Small intestine (tissue), 7 donors: ENCODE measurements at regions not wholly inside any gene's neighbourhood (a gene's known extent, or its start where the extent isn't known, plus 50 kb on each side); places are given as distances from the start of the nearest gene placed in this dataset.

ENCODE experiments used
- DNase-seq, 2 donors: peaks; one replicate each; pipeline versions ENCODE4 v3.0.0 to v3.0.0-alpha.2; 2013
- FAIRE-seq: peaks from 2 replicates; lab custom pipeline; 2012; peaks lifted over from hg19 to GRCh38; lab: Jason Lieb, UNC
- H3K27ac ChIP-seq, 3 donors: one replicate each; pipeline ENCODE4 v1.5.1; 2013; ENCODE audit warnings: low read length in 2 of 3, mild to moderate bottlenecking in 2 of 3, control low read depth in 1 of 3, inconsistent platforms in 1 of 3, low read depth in 1 of 3, moderate library complexity in 1 of 3
- H3K27me3 ChIP-seq, 3 donors: one replicate each; pipeline ENCODE4 v1.6.1; 2013; ENCODE audit warnings: low read length in 3 of 3, inconsistent platforms in 1 of 3; ENCODE audit not compliant: control insufficient read depth in 3 of 3, insufficient read depth in 3 of 3
- H3K36me3 ChIP-seq, 3 donors: one replicate each; pipeline ENCODE4 v1.6.1; 2013; ENCODE audit warnings: low read length in 3 of 3, inconsistent platforms in 1 of 3, low read depth in 1 of 3, mild to moderate bottlenecking in 1 of 3, moderate library complexity in 1 of 3; ENCODE audit not compliant: control insufficient read depth in 3 of 3, insufficient read depth in 2 of 3
- H3K4me1 ChIP-seq, 3 donors: one replicate each; pipeline ENCODE4 v1.6.1; 2013; ENCODE audit warnings: low read length in 2 of 3, inconsistent platforms in 1 of 3, low read depth in 1 of 3, mild to moderate bottlenecking in 1 of 3, moderate library complexity in 1 of 3; ENCODE audit not compliant: control insufficient read depth in 3 of 3, insufficient read depth in 2 of 3
- H3K4me3 ChIP-seq, 3 donors: one replicate each; pipeline ENCODE4 v1.5.1; 2013; ENCODE audit warnings: low read length in 3 of 3, control low read depth in 1 of 3, inconsistent platforms in 1 of 3, low read depth in 1 of 3, mild to moderate bottlenecking in 1 of 3, moderate library complexity in 1 of 3
- H3K9me3 ChIP-seq, 2 donors: one replicate each; pipeline ENCODE4 v1.6.1; 2013; ENCODE audit warnings: low read depth in 1 of 2, low read length in 1 of 2; ENCODE audit not compliant: control insufficient read depth in 2 of 2, insufficient read depth in 1 of 2
- WGBS, 3 donors: extraction: QIAGEN DNeasy Blood & Tissue Kit; methylation state at CpG; one replicate each; pipeline ENCODE4 v1.1.7; 2013; 5-methylcytosine and 5-hydroxymethylcytosine counted together
- donor health status: healthy with polysubstance abuse.
- donor health status: control.
- donor health status: control.
- donor health status: Bipolar disorder and iron deficiency.
- donor health status: healthy.

GRCh38 chr2:18357537-18357936 lies 202.9 kb downstream of the RDH14 start:
- DNase-seq (no peak), FAIRE-seq (no peak)
- Histone ChIP-seq H3K4me3 (no peak overlapping the region), H3K27ac (no peak overlapping the region), H3K36me3 (no peaks in the 10 kb centered on the region), H3K9me3 (no peaks in the 10 kb centered on the region), H3K4me1 (no peaks in the 10 kb centered on the region), H3K27me3 (peaks cover 0 to 2% (median 0%) of the 10 kb centered on the region in 3 donors)
- WGBS, 3 donors, result 31 to 42% (median 40%) methylated on average over 2 of the region's 2 CpGs

GRCh38 chr2:18356676-18357075 lies 203.8 kb downstream of the RDH14 start:
- FAIRE-seq (no peak), DNase-seq (no peak)
- Histone ChIP-seq H3K9me3 (no peaks in the 10 kb centered on the region), H3K4me1 (no peaks in the 10 kb centered on the region), H3K36me3 (no peaks in the 10 kb centered on the region), H3K27ac (no peak overlapping the region), H3K4me3 (no peak overlapping the region), H3K27me3 (peaks cover 0 to 2% (median 0%) of the 10 kb centered on the region in 3 donors)
- 27 to 42% (median 37%) methylated on average over 2 of the region's 2 CpGs for WGBS, 3 donors

- Histone ChIP-seq H3K27ac (no peak overlapping the region), H3K4me3 (no peak overlapping the region), H3K27me3 (peaks cover 0 to 2% (median 0%) of the 10 kb centered on the region in 3 donors), H3K9me3 (no peaks in the 10 kb centered on the region), H3K4me1 (no peaks in the 10 kb centered on the region), H3K36me3 (no peaks in the 10 kb centered on the region)
- DNase-seq (no peak), FAIRE-seq (no peak)
- 34 to 51% (median 39%) methylated on average over 1 of the region's 1 CpG for WGBS, 3 donors
These were observed 211.0 kb downstream of the RDH14 start for GRCh38 chr2:18349421-18349820.

- WGBS, 3 donors, result 83 to 94% (median 88%) methylated on average over 3 of the region's 3 CpGs
- no peak for FAIRE-seq
- DNase-seq, result no peak
- Histone ChIP-seq H3K27me3 (no peaks in the 10 kb centered on the region), H3K27ac (no peak overlapping the region), H3K36me3 (no peaks in the 10 kb centered on the region), H3K4me3 (no peak overlapping the region), H3K9me3 (no peaks in the 10 kb centered on the region), H3K4me1 (no peaks in the 10 kb centered on the region)
These were observed 213.6 kb downstream of the RDH14 start for GRCh38 chr2:18346874-18347273.

GRCh38 chr2:18346344-18346743 lies 214.1 kb downstream of the RDH14 start:
- H3K27me3 ChIP-seq, result no peaks in the 10 kb centered on the region
- DNase-seq, result no peak
- H3K9me3 ChIP-seq, result no peaks in the 10 kb centered on the region
- H3K4me1 ChIP-seq, result no peaks in the 10 kb centered on the region
- H3K27ac ChIP-seq, result no peak overlapping the region
- 80 to 88% (median 81%) methylated on average over 3 of the region's 3 CpGs for WGBS, 3 donors
- FAIRE-seq, result no peak
- H3K4me3 ChIP-seq, result no peak overlapping the region
- H3K36me3 ChIP-seq, result no peaks in the 10 kb centered on the region

GRCh38 chr2:18345848-18346247 lies 214.6 kb downstream of the RDH14 start:
- WGBS, 3 donors, result 79 to 82% (median 81%) methylated on average over 5 of the region's 5 CpGs
- DNase-seq (no peak), FAIRE-seq (no peak)
- Histone ChIP-seq H3K9me3 (no peaks in the 10 kb centered on the region), H3K36me3 (no peaks in the 10 kb centered on the region), H3K4me1 (no peaks in the 10 kb centered on the region), H3K27ac (no peak overlapping the region), H3K4me3 (no peak overlapping the region), H3K27me3 (no peaks in the 10 kb centered on the region)

DNA sequence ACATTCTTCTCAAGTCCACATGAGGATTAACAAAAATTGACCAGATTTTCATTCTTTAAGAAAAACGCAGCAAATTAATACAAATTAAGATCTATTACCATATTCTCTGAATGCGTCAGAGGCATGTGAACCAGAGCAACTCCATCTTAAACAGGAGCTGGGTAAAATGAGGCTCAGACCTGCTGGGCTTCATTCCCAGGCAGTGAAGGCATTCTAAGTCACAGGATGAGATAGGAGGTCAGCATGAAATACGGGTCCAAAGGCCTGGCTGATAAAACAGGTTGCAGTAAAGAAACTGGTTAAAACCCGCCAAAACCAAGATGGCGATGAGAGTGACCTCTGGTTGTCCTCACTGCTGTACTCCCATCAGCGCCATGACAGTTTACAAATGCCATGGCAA lies 217.6 kb downstream of the RDH14 start:
- Histone ChIP-seq H3K4me3 (no peak overlapping the region), H3K36me3 (no peaks in the 10 kb centered on the region), H3K9me3 (no peaks in the 10 kb centered on the region), H3K27me3 (no peaks in the 10 kb centered on the region), H3K4me1 (no peaks in the 10 kb centered on the region), H3K27ac (no peak overlapping the region)
- 81 to 90% (median 86%) methylated on average over 6 of the region's 6 CpGs for WGBS, 3 donors
- no peak for DNase-seq
- no peak for FAIRE-seq

GRCh38 chr2:18339326-18339725 lies 221.1 kb downstream of the RDH14 start:
- 58 to 73% (median 72%) methylated on average over 1 of the region's 1 CpG for WGBS, 3 donors

DNA sequence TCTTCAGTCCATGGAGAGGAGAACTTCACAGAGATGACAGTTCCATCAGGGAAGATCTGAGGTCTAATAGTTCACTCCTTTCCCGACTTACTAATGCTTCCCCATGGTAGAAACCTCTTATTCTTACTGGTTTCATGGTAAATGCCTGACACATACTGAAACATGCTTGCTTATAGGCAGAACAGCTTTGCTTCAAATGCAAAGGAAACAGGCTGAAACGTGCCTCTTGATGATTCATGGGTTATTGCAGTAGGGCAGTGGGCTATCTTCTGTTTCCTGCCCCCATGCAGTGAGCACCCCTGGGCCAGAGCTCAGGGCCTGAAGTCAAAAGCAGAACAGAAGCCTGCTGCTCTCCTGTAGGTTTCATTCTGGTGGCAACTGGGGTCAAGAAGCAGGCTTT lies 223.5 kb downstream of the RDH14 start:
- H3K27me3 ChIP-seq, result no peaks in the 10 kb centered on the region
- no peak for DNase-seq
- FAIRE-seq, result no peak
- H3K4me3 ChIP-seq, result no peak overlapping the region
- no peaks in the 10 kb centered on the region for H3K9me3 ChIP-seq
- H3K4me1 ChIP-seq, result no peaks in the 10 kb centered on the region
- H3K36me3 ChIP-seq, result no peaks in the 10 kb centered on the region
- no peak overlapping the region for H3K27ac ChIP-seq
- 10 to 49% (median 20%) methylated on average over 2 of the region's 2 CpGs for WGBS, 3 donors

More at GRCh38 chr2:18339326-18339725, 221.1 kb downstream of the RDH14 start:
- Histone ChIP-seq H3K4me3 (no peak overlapping the region), H3K9me3 (no peaks in the 10 kb centered on the region), H3K27me3 (no peaks in the 10 kb centered on the region), H3K27ac (no peak overlapping the region), H3K4me1 (no peaks in the 10 kb centered on the region), H3K36me3 (no peaks in the 10 kb centered on the region)
- DNase-seq, result no peak
- no peak for FAIRE-seq
